Loucy (cell line): ENCODE measurements at regions not wholly inside any gene's neighbourhood (a gene's known extent, or its start where the extent isn't known, plus 50 kb on each side); places are given as distances from the start of the nearest gene placed in this dataset.

ENCODE experiments used
- H2AFZ ChIP-seq: fragments of 200-600 bp; sonication (generic); 2 replicates; pipeline ENCODE4 v1.6.0; 2016; ENCODE audit warnings: antibody characterized with exemption, mild to moderate bottlenecking, low read length, moderate library complexity
- H3F3A ChIP-seq: fragments of 200-600 bp; 2 replicates; pipeline ENCODE4 v1.6.0; 2016; ENCODE audit warnings: antibody characterized with exemption, low read depth, mild to moderate bottlenecking
- H3K27me3 ChIP-seq: fragments of 200-600 bp; sonication (generic); 2 replicates; pipeline ENCODE4 v1.6.1; 2014; ENCODE audit warnings: low read length, mild to moderate bottlenecking; ENCODE audit not compliant: insufficient read depth, poor library complexity, severe bottlenecking
- H3K36me3 ChIP-seq: fragments of 200-600 bp; sonication (generic); 2 replicates; pipeline ENCODE4 v1.6.1; 2016; ENCODE audit warnings: low read length; ENCODE audit not compliant: insufficient read depth
- H3K4me1 ChIP-seq: fragments of 200-600 bp; sonication (generic); 2 replicates; pipeline ENCODE4 v1.5.1; 2014; ENCODE audit warnings: low read length, mild to moderate bottlenecking; ENCODE audit not compliant: insufficient read depth, poor library complexity, severe bottlenecking
- H3K4me2 ChIP-seq: fragments of 200-600 bp; sonication (generic); 2 replicates; pipeline ENCODE4 v1.6.0; 2014; ENCODE audit warnings: antibody characterized with exemption, low read length, low read depth, mild to moderate bottlenecking; ENCODE audit not compliant: poor library complexity, severe bottlenecking
- H3K4me3 ChIP-seq: fragments of 200-600 bp; sonication (generic); 2 replicates; pipeline ENCODE4 v1.5.1; 2014; ENCODE audit warnings: low read length, mild to moderate bottlenecking, mixed read lengths; ENCODE audit not compliant: poor library complexity, severe bottlenecking
- H3K79me2 ChIP-seq: fragments of 200-600 bp; sonication (generic); 2 replicates; pipeline ENCODE4 v1.6.1; 2014; ENCODE audit warnings: low read length; ENCODE audit not compliant: insufficient read depth
- H3K9ac ChIP-seq: fragments of 200-600 bp; sonication (generic); 2 replicates; pipeline ENCODE4 v1.6.0; 2014; ENCODE audit warnings: mild to moderate bottlenecking, low read depth, low read length, moderate library complexity; ENCODE audit not compliant: poor library complexity, severe bottlenecking
- H3K9me2 ChIP-seq: fragments of 200-600 bp; sonication (generic); replicated peaks from 2 replicates; pipeline ENCODE4 v1.6.1; 2016; ENCODE audit warnings: low read depth, low read length, mixed read lengths
- H3K9me3 ChIP-seq: fragments of 200-600 bp; sonication (generic); 2 replicates; pipeline ENCODE4 v1.6.1; 2014; ENCODE audit warnings: mild to moderate bottlenecking, antibody characterized with exemption, low read length, low read depth; ENCODE audit not compliant: insufficient read depth
- H4K20me1 ChIP-seq: fragments of 200-600 bp; sonication (generic); 2 replicates; pipeline ENCODE4 v1.6.0; 2014; ENCODE audit warnings: antibody characterized with exemption, low read length, mild to moderate bottlenecking; ENCODE audit not compliant: insufficient read depth, poor library complexity, severe bottlenecking
- EZH2phosphoT487 ChIP-seq: fragments of 200-600 bp; IDR thresholded peaks from 2 replicates; pipeline ENCODE4 v1.6.1; 2018; ENCODE audit warnings: antibody characterized with exemption, mild to moderate bottlenecking, moderate library complexity, borderline replicate concordance
- TF ChIP-seq, protein P1 (sequence below): fragments of 200-600 bp; sonication (generic); conservative IDR thresholded peaks from 2 replicates; pipeline ENCODE4 v1.5.1; 2014; ENCODE audit warnings: mild to moderate bottlenecking, antibody characterized with exemption, low read length

DNA sequence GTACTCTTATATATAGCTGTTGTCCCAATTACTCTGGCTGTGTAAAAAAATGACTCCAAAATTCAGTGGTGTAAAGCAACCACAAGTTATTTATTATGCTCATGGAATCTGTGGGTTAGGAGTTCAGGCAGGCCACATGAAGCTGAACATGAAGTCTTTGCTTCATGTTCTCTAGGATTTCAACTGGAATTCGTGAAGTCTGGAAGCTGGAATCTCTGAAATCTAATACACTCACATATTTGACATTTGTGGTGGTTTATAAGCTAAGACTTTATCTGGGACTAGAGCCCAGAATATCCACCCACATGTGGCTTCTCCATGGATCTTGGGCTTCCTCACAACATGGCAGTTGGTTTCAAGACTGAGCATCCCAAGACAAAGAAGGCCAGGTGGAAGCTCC is 430.6 kb downstream of the MIAT start:
- Histone ChIP-seq H3K79me2 (no peaks in the 10 kb centered on the region), H2AFZ (no peak overlapping the region), H3K27me3 (no peaks in the 10 kb centered on the region), H3K4me2 (no peak overlapping the region), H3K9ac (no peak overlapping the region), H3K9me3 (no peaks in the 10 kb centered on the region), H3K4me3 (no peak overlapping the region), H3K36me3 (no peaks in the 10 kb centered on the region), H3F3A (no peaks in the 10 kb centered on the region), H3K9me2 (no peaks in the 10 kb centered on the region), H3K4me1 (no peaks in the 10 kb centered on the region), H4K20me1 (no peaks in the 10 kb centered on the region)
- no peak for TF ChIP-seq EZH2phosphoT487
- TF ChIP-seq, protein P1, sequence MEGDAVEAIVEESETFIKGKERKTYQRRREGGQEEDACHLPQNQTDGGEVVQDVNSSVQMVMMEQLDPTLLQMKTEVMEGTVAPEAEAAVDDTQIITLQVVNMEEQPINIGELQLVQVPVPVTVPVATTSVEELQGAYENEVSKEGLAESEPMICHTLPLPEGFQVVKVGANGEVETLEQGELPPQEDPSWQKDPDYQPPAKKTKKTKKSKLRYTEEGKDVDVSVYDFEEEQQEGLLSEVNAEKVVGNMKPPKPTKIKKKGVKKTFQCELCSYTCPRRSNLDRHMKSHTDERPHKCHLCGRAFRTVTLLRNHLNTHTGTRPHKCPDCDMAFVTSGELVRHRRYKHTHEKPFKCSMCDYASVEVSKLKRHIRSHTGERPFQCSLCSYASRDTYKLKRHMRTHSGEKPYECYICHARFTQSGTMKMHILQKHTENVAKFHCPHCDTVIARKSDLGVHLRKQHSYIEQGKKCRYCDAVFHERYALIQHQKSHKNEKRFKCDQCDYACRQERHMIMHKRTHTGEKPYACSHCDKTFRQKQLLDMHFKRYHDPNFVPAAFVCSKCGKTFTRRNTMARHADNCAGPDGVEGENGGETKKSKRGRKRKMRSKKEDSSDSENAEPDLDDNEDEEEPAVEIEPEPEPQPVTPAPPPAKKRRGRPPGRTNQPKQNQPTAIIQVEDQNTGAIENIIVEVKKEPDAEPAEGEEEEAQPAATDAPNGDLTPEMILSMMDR, result no peak

GRCh38 chr22:27089264-27089663 is 431.9 kb downstream of the MIAT start:
- Histone ChIP-seq H3K4me3 (no peak overlapping the region), H3K9ac (no peak overlapping the region), H4K20me1 (no peaks in the 10 kb centered on the region), H3K4me2 (no peak overlapping the region), H2AFZ (no peak overlapping the region), H3K4me1 (no peaks in the 10 kb centered on the region), H3K79me2 (no peaks in the 10 kb centered on the region), H3K9me2 (no peaks in the 10 kb centered on the region), H3K9me3 (no peaks in the 10 kb centered on the region), H3F3A (no peaks in the 10 kb centered on the region), H3K36me3 (no peaks in the 10 kb centered on the region), H3K27me3 (no peaks in the 10 kb centered on the region)
- no peak for TF ChIP-seq EZH2phosphoT487
- TF ChIP-seq, protein P1, result no peak

- Histone ChIP-seq H3K9me2 (no peaks in the 10 kb centered on the region), H3K4me3 (no peak overlapping the region), H3K9ac (no peak overlapping the region), H3K27me3 (no peaks in the 10 kb centered on the region), H3K4me1 (no peaks in the 10 kb centered on the region), H3K9me3 (no peaks in the 10 kb centered on the region), H3K79me2 (no peaks in the 10 kb centered on the region), H3K36me3 (no peaks in the 10 kb centered on the region), H3K4me2 (no peak overlapping the region), H3F3A (no peaks in the 10 kb centered on the region), H2AFZ (no peak overlapping the region), H4K20me1 (no peaks in the 10 kb centered on the region)
- no peak for TF ChIP-seq EZH2phosphoT487
- TF ChIP-seq, protein P1, result no peak
These were observed 433.2 kb downstream of the MIAT start for GRCh38 chr22:27090611-27091011.
